Left lung (tissue), 4 donors: ENCODE measurements at regions not wholly inside any gene's neighbourhood (a gene's known extent, or its start where the extent isn't known, plus 50 kb on each side); places are given as distances from the start of the nearest gene placed in this dataset.

Source experiments
- ATAC-seq: fragments of 200-7000 bp; cut with Tn5 transposase; one replicate; pipeline ENCODE4 v1.9.1; 2020; ENCODE audit warnings: moderate library complexity
- DNase-seq, 4 donors: peaks; one replicate each; pipeline ENCODE4 v3.0.0-alpha.2; 2013 to 2020
- H3K27ac ChIP-seq, 2 donors: fragments of 200-600 bp; sonication (generic) in 1 of 2; one replicate each; pipeline versions ENCODE4 v1.5.0 to v1.8.0; 2020 to 2021
- H3K27me3 ChIP-seq, 2 donors: fragments of 200-600 bp; sonication (generic) in 1 of 2; one replicate each; pipeline versions ENCODE4 v1.5.0 to v1.8.0; 2020 to 2021
- H3K36me3 ChIP-seq, 2 donors: fragments of 200-600 bp; sonication (generic) in 1 of 2; one replicate each; pipeline versions ENCODE4 v1.5.0 to v1.8.0; 2020 to 2021
- H3K4me1 ChIP-seq, 2 donors: fragments of 200-600 bp; one replicate each; pipeline ENCODE4 v1.8.0; 2021
- H3K4me3 ChIP-seq, 2 donors: fragments of 200-600 bp; sonication (generic) in 1 of 2; one replicate each; pipeline versions ENCODE4 v1.5.0 to v1.8.0; 2020 to 2021; ENCODE audit warnings: mild to moderate bottlenecking in 1 of 2
- H3K9me3 ChIP-seq, 2 donors: fragments of 200-600 bp; sonication (generic) in 1 of 2; one replicate each; pipeline versions ENCODE4 v1.5.0 to v1.8.0; 2020 to 2021
- CTCF ChIP-seq, 2 donors: fragments of 200-600 bp; sonication (generic) in 1 of 2; IDR thresholded peaks; one replicate each; pipeline versions ENCODE4 v1.5.0 to v1.8.0; 2021; ENCODE audit warnings: antibody characterized with exemption in 2 of 2
- intact Hi-C, 2 donors: fragments of 100-400 bp; cut with DNase I; formaldehyde crosslinking; loops; one replicate each; pipeline versions ENCODE4 v1.11.2 to v1.14.2; 2022
- donor health status: DM: no; HTN: yes; CAD: no.
- donor health status: DM: no; HTN: no; CAD: no.

GRCh38 chr3:127368186-127369032, 80.6 kb upstream of the PRR20G start:
- Histone ChIP-seq H3K4me1 (no peaks in the 10 kb centered on the region), H3K27ac (no peak overlapping the region), H3K36me3 (no peaks in the 10 kb centered on the region), H3K27me3 (peaks cover 0 to 16% of the 10 kb centered on the region in 2 donors), H3K4me3 (no peak overlapping the region), H3K9me3 (no peaks in the 10 kb centered on the region)
- no peak for TF ChIP-seq CTCF (IDR thresholded peaks at IDR 0.05)
- ATAC-seq (no peak), DNase-seq (no peak)
- intact Hi-C loops: no loop called here

- TF ChIP-seq CTCF (IDR thresholded peaks at IDR 0.05): no peak
- ATAC-seq (no peak), DNase-seq (no peak)
- Histone ChIP-seq H3K4me3 (no peak overlapping the region), H3K9me3 (no peaks in the 10 kb centered on the region), H3K27me3 (peaks cover 0 to 21% of the 10 kb centered on the region in 2 donors), H3K27ac (no peak overlapping the region), H3K36me3 (no peaks in the 10 kb centered on the region), H3K4me1 (no peaks in the 10 kb centered on the region)
- intact Hi-C loops: no loop called here
Observed at GRCh38 chr3:127367593-127367992, 79.7 kb upstream of the PRR20G start.

GRCh38 chr3:127366383-127366782, 78.5 kb upstream of the PRR20G start:
- H3K36me3 ChIP-seq: no peaks in the 10 kb centered on the region
- intact Hi-C loops: no loop called here
- H3K9me3 ChIP-seq: no peaks in the 10 kb centered on the region
- H3K4me3 ChIP-seq: no peak overlapping the region
- peaks cover 0 to 12% of the 10 kb centered on the region in 2 donors for H3K27me3 ChIP-seq
- ATAC-seq (no peak), DNase-seq (peak in 1 of 4 donors; percentile 13)
- no peaks in the 10 kb centered on the region for H3K4me1 ChIP-seq
- TF ChIP-seq CTCF (IDR thresholded peaks at IDR 0.05): no peak
- no peak overlapping the region for H3K27ac ChIP-seq

- Histone ChIP-seq H3K27ac (no peak overlapping the region), H3K9me3 (no peaks in the 10 kb centered on the region), H3K4me1 (no peaks in the 10 kb centered on the region), H3K4me3 (no peak overlapping the region), H3K27me3 (peaks cover 0 to 12% of the 10 kb centered on the region in 2 donors), H3K36me3 (no peaks in the 10 kb centered on the region)
- TF ChIP-seq CTCF (IDR thresholded peaks at IDR 0.05): no peak
- intact Hi-C loops: no loop called here
- DNase-seq (no peak), ATAC-seq (peak; percentile 17)
Observed at GRCh38 chr3:127365163-127365798, 77.4 kb upstream of the PRR20G start.

GRCh38 chr3:127363891-127364290, 76.0 kb upstream of the PRR20G start:
- H3K9me3 ChIP-seq: no peaks in the 10 kb centered on the region
- H3K27ac ChIP-seq: no peak overlapping the region
- intact Hi-C loops: no loop called here
- no peak for ATAC-seq
- H3K27me3 ChIP-seq: peaks cover 0 to 12% of the 10 kb centered on the region in 2 donors
- H3K4me3 ChIP-seq: no peak overlapping the region
- H3K36me3 ChIP-seq: no peaks in the 10 kb centered on the region
- DNase-seq: no peak
- no peak for TF ChIP-seq CTCF (IDR thresholded peaks at IDR 0.05)
- no peaks in the 10 kb centered on the region for H3K4me1 ChIP-seq
